GM10266 (cell line): ENCODE measurements at regions not wholly inside any gene's neighbourhood (a gene's known extent, or its start where the extent isn't known, plus 50 kb on each side); places are given as distances from the start of the nearest gene placed in this dataset.
"Not testable (repeated sequence)": the region's sequence is repeated elsewhere in the genome, so short reads cannot be mapped to it uniquely, and the experiment has no call there.

Experiments
- DNase-seq: peaks from one replicate; pipeline ENCODE4 v3.0.0; 2012; ENCODE audit errors: extremely low spot score
- CTCF ChIP-seq: IDR thresholded peaks from 2 replicates; pipeline ENCODE4 v1.5.1; 2012; ENCODE audit warnings: mild to moderate bottlenecking, low read depth; ENCODE audit not compliant: control insufficient read depth, insufficient read depth; ENCODE audit errors: missing control alignments

GRCh38 chr1:56249234-56249633, 330.1 kb downstream of the PLPP3 start:
- no peak for DNase-seq
- TF ChIP-seq CTCF, result no peak

DNA sequence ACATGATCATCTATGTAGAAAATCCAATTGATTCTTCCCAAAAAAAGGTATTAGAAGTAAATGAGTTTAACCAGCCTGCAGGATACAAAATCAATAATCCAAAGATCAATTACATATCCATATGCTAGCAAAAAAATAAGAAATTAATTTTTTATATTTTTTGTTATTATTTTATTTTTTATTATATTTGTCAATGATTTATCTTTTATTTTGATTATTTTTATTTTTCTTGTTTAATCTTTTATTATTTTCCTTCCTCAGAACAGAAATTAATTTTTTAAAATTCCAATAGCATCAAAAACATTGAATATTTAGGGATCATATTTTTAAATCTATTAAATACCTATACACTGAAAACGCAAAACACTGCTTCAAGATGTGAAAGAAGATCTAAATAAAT, 331.2 kb downstream of the PLPP3 start:
- no peak for TF ChIP-seq CTCF
- no peak for DNase-seq

- not testable (repeated sequence) for DNase-seq
Observed at GRCh38 chr1:56246726-56247125, 332.6 kb downstream of the PLPP3 start.

GRCh38 chr1:56240400-56240799, 339.0 kb downstream of the PLPP3 start:
- no peak for TF ChIP-seq CTCF
- DNase-seq, result no peak

- no peak for DNase-seq
- TF ChIP-seq CTCF, result no peak
Observed at GRCh38 chr1:56237491-56238064, 341.8 kb downstream of the PLPP3 start.

GRCh38 chr1:56236688-56237087, 342.7 kb downstream of the PLPP3 start:
- DNase-seq, result no peak
- TF ChIP-seq CTCF, result no peak

DNA sequence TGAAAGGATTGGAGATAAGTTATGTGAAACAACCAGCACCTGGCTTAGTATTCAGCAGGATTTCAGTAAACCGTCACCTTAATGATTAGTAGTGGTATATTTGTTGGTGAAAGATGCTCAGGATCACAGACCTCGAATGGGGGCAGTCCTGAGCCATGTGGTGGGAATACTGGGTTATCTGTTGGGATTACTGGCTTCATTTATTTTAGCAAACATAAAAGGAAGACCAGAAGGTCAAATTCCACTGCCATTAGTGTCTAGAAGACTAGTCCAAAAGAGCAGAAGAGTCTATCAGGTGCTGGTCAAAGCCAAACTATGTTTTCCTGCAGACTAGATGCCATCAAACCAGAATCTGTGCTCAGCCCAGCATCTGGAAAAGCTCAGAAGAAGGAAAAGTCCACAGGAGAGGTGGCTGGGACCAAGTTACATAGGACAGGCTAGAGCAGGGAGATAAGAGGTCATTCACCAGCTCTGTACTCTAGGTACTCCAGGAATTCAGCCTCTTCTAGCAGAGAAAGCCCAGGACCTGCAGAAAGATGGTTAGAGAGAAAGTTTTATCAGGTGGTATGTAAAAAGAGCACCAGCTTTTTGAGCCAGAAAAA, 343.4 kb downstream of the PLPP3 start:
- DNase-seq, result no peak
- TF ChIP-seq CTCF, result no peak

GRCh38 chr1:56229186-56229585, 350.2 kb downstream of the PLPP3 start:
- DNase-seq, result no peak
- no peak for TF ChIP-seq CTCF
